IMR-90 (cell line): ENCODE measurements at regions not wholly inside any gene's neighbourhood (a gene's known extent, or its start where the extent isn't known, plus 50 kb on each side); places are given as distances from the start of the nearest gene placed in this dataset.

ENCODE experiments used
- ATAC-seq: fragments of 200-7000 bp; cut with Tn5 transposase; 2 replicates; pipeline ENCODE4 v1.9.1; 2020; ENCODE audit warnings: low read depth, mild to moderate bottlenecking, moderate library complexity
- BruUV-seq: library from RNA; stranded (reverse); fragments of 400-500 nt; replicated peaks from 2 replicates; lab custom pipeline; 2021; lab: Mats Ljungman, UMichigan
- CTCF ChIA-PET: fragments of 300-600 bp; formaldehyde crosslinking; extraction: SDS; loops from one replicate; lab custom pipeline; 2021; ENCODE audit warnings: antibody characterized with exemption; lab: Yijun Ruan, JAX
- POLR2A ChIA-PET: fragments of 300-600 bp; sonication (Branson Sonifier 250); formaldehyde crosslinking; loops from one replicate; lab custom pipeline; 2022; ENCODE audit warnings: antibody characterized with exemption; ENCODE audit not compliant: unreplicated experiment; lab: Charles Lee
- DNase-seq: peaks from one replicate; pipeline ENCODE4 v3.0.0; 2013
- H2AFZ ChIP-seq: replicated peaks from 2 replicates; pipeline ENCODE3; 2013; ENCODE audit warnings: low read length, mild to moderate bottlenecking; ENCODE audit not compliant: poor library complexity
- H2AK5ac ChIP-seq: 2 replicates; pipeline ENCODE4 v1.6.1; 2013; ENCODE audit warnings: low read depth, low read length, inconsistent platforms
- H2AK9ac ChIP-seq: replicated peaks from 2 replicates; pipeline ENCODE3; 2013; ENCODE audit warnings: mild to moderate bottlenecking, low read depth, low read length, moderate library complexity; ENCODE audit not compliant: poor library complexity
- H2BK120ac ChIP-seq: 2 replicates; pipeline ENCODE4 v1.6.1; 2013; ENCODE audit warnings: low read depth, low read length, inconsistent platforms
- H2BK15ac ChIP-seq: 3 replicates; pipeline ENCODE4 v1.6.1; 2013; ENCODE audit warnings: low read depth, low read length, inconsistent platforms
- H2BK20ac ChIP-seq: 2 replicates; pipeline ENCODE4 v1.6.1; 2013; ENCODE audit warnings: low read depth, mild to moderate bottlenecking, inconsistent platforms, low read length, moderate library complexity
- H2BK5ac ChIP-seq: 2 replicates; pipeline ENCODE4 v1.6.1; 2013; ENCODE audit warnings: mild to moderate bottlenecking, low read depth, low read length, inconsistent platforms; ENCODE audit not compliant: poor library complexity, severe bottlenecking
- H3K14ac ChIP-seq: replicated peaks from 2 replicates; pipeline ENCODE4 v1.6.1; 2013; ENCODE audit warnings: low read depth, low read length, inconsistent platforms
- H3K18ac ChIP-seq: 2 replicates; pipeline ENCODE4 v1.6.1; 2013; ENCODE audit warnings: low read depth, low read length, control low read depth
- H3K23ac ChIP-seq: 2 replicates; pipeline ENCODE4 v1.6.1; 2013; ENCODE audit warnings: low read depth, low read length, inconsistent platforms
- H3K27ac ChIP-seq: 2 replicates; pipeline ENCODE4 v1.5.1; 2013; ENCODE audit warnings: mild to moderate bottlenecking, control low read depth, low read length; ENCODE audit not compliant: insufficient read depth
- H3K27me3 ChIP-seq: 2 replicates; pipeline ENCODE4 v1.6.1; 2013; ENCODE audit warnings: low read length; ENCODE audit not compliant: control insufficient read depth, insufficient read depth
- H3K36me3 ChIP-seq: 2 replicates; pipeline ENCODE4 v1.6.1; 2013; ENCODE audit warnings: low read length, mixed read lengths; ENCODE audit not compliant: control insufficient read depth, insufficient read depth
- H3K4ac ChIP-seq: 2 replicates; pipeline ENCODE4 v1.6.1; 2013; ENCODE audit warnings: low read depth, low read length, inconsistent platforms
- H3K4me1 ChIP-seq: 2 replicates; pipeline ENCODE4 v1.6.1; 2013; ENCODE audit warnings: low read length, mixed read lengths; ENCODE audit not compliant: control insufficient read depth, insufficient read depth
- H3K4me2 ChIP-seq: 2 replicates; pipeline ENCODE4 v1.6.1; 2013; ENCODE audit warnings: low read depth, mild to moderate bottlenecking, control low read depth, low read length, moderate library complexity
- H3K4me3 ChIP-seq: 2 replicates; pipeline ENCODE4 v1.5.1; 2013; ENCODE audit warnings: low read depth, mild to moderate bottlenecking, control low read depth, low read length, moderate library complexity; ENCODE audit not compliant: insufficient read depth
- H3K56ac ChIP-seq: 2 replicates; pipeline ENCODE4 v1.6.1; 2013; ENCODE audit warnings: low read length, inconsistent platforms; ENCODE audit not compliant: insufficient read depth; ENCODE audit errors: extremely low read depth
- H3K79me1 ChIP-seq, 2 experiments: 2 replicates each; pipeline ENCODE4 v1.6.1; 2013; ENCODE audit warnings: low read length in 2 of 2, inconsistent platforms in 1 of 2, low read depth in 1 of 2
- H3K9ac ChIP-seq: 2 replicates; pipeline ENCODE4 v1.6.1; 2013; ENCODE audit warnings: low read depth, low read length, control low read depth
- H3K9me1 ChIP-seq: 2 replicates; pipeline ENCODE4 v1.6.1; 2013; ENCODE audit warnings: low read length, inconsistent platforms; ENCODE audit not compliant: insufficient read depth
- H3K9me3 ChIP-seq: 2 replicates; pipeline ENCODE4 v1.6.1; 2013; ENCODE audit warnings: low read length; ENCODE audit not compliant: control insufficient read depth, insufficient read depth
- H4K20me1 ChIP-seq: 2 replicates; pipeline ENCODE4 v1.6.1; 2013; ENCODE audit warnings: low read length, inconsistent platforms; ENCODE audit not compliant: insufficient read depth
- H4K5ac ChIP-seq: 2 replicates; pipeline ENCODE4 v1.6.1; 2013; ENCODE audit warnings: mild to moderate bottlenecking, low read depth, low read length, control low read depth
- H4K8ac ChIP-seq, 2 experiments: 2 replicates each; pipeline ENCODE4 v1.6.1; 2013; ENCODE audit warnings: low read depth in 2 of 2, low read length in 2 of 2, control low read depth in 1 of 2, inconsistent platforms in 1 of 2
- H4K91ac ChIP-seq: 2 replicates; pipeline ENCODE4 v1.6.1; 2013; ENCODE audit warnings: low read depth, low read length, inconsistent platforms; ENCODE audit not compliant: insufficient read depth
- BHLHE40 ChIP-seq: fragments of 150-350 bp; IDR thresholded peaks from 2 replicates; pipeline ENCODE4 v1.6.1; 2016; ENCODE audit warnings: mild to moderate bottlenecking, low read depth, low read length
- CEBPB ChIP-seq: IDR thresholded peaks from 2 replicates; pipeline ENCODE4 v1.6.1; 2012; ENCODE audit warnings: low read depth, low read length, improper control_type of control experiment
- CHD1 ChIP-seq: IDR thresholded peaks from 2 replicates; pipeline ENCODE4 v1.6.1; 2012; ENCODE audit warnings: low read depth, low read length, improper control_type of control experiment
- FOS ChIP-seq: fragments of 150-350 bp; IDR thresholded peaks from 2 replicates; pipeline ENCODE4 v1.6.1; 2016; ENCODE audit warnings: low read depth, low read length
- MAZ ChIP-seq: IDR thresholded peaks from 2 replicates; pipeline ENCODE4 v1.6.1; 2012; ENCODE audit warnings: low read depth, mild to moderate bottlenecking, low read length, improper control_type of control experiment, moderate library complexity, borderline replicate concordance
- NFE2L2 ChIP-seq: fragments of 150-350 bp; IDR thresholded peaks from 2 replicates; pipeline ENCODE4 v1.6.1; 2016; ENCODE audit warnings: low read depth, mild to moderate bottlenecking, low read length
- RAD21 ChIP-seq: IDR thresholded peaks from 2 replicates; pipeline ENCODE4 v1.6.1; 2012; ENCODE audit warnings: low read length, improper control_type of control experiment
- WGBS, 2 experiments: methylation state at CpG; one replicate each; pipeline versions ENCODE4 v1.1.5 to v1.1.7; 2013; ENCODE audit warnings: missing lambda C conversion rate in 2 of 2; ENCODE audit not compliant: insufficient read length in 1 of 2; ENCODE audit errors: extremely low coverage in 2 of 2; 5-methylcytosine and 5-hydroxymethylcytosine counted together
- dilution Hi-C: fragments of 300-500 bp; cut with HindIII; formaldehyde crosslinking; loops from one replicate; pipeline ENCODE4 v1.14.3; 2018; ENCODE audit warnings: low sequenced_read_pairs; ENCODE audit not compliant: unreplicated experiment
- in situ Hi-C: fragments of 300-500 bp; cut with MboI; formaldehyde crosslinking; loops from 3 replicates; pipeline ENCODE4 v1.14.3; 2019; ENCODE audit warnings: low sequenced_read_pairs, inconsistent platforms, mixed read lengths
- intact Hi-C: fragments of 100-400 bp; cut with micrococcal nuclease; formaldehyde crosslinking; loops from 2 replicates; pipeline ENCODE4 v1.10.0; 2022
- TF ChIP-seq, protein P1 (sequence below): conservative IDR thresholded peaks from 2 replicates; pipeline ENCODE4 v1.5.1; 2012; ENCODE audit warnings: mild to moderate bottlenecking, low read depth, low read length, improper control_type of control experiment

DNA sequence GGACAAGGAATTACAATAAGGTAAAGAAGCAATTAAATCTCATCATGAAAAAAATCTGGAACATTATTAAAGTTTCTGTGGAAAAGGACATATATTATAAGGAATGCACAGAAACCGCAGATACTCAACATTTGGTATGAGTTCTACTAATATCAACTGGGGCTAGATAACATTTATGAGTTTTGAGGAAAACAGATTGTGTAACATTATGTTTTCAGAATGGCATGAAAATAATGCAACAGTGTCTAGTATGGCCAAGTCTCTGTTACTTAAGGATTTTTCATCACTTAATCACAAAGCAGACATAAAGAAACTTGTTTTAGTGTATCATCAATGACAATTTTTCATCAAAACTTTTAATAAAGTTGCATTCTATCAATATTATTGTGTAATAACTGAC, 785.0 kb downstream of the GLUD2 start:
- Histone ChIP-seq H3K9ac (no peak overlapping the region), H3K9me3 (no peaks in the 10 kb centered on the region), H3K14ac (no peak overlapping the region), H2BK5ac (no peak overlapping the region), H2AK9ac (no peak overlapping the region), H3K27me3 (no peaks in the 10 kb centered on the region), H3K4me2 (no peak overlapping the region), H3K27ac (no peak overlapping the region), H3K4ac (no peak overlapping the region), H3K23ac (no peak overlapping the region), H3K4me3 (no peak overlapping the region), H2AK5ac (no peak overlapping the region), H3K4me1 (no peaks in the 10 kb centered on the region), H4K5ac (no peak overlapping the region), H2BK15ac (no peak overlapping the region), H4K91ac (no peak overlapping the region), H2BK120ac (no peak overlapping the region), H3K36me3 (no peaks in the 10 kb centered on the region), H2BK20ac (no peak overlapping the region), H2AFZ (no peak overlapping the region), H3K18ac (no peak overlapping the region), H3K56ac (no peak overlapping the region), H3K9me1 (no peaks in the 10 kb centered on the region), H3K79me1 (no peaks in the 10 kb centered on the region), H4K20me1 (no peaks in the 10 kb centered on the region), H4K8ac (no peak overlapping the region)
- no peak for TF ChIP-seq MAZ
- TF ChIP-seq FOS, result no peak
- no peak for TF ChIP-seq NFE2L2
- TF ChIP-seq CEBPB, result 0 out of 2 replicates have a peak, but pooled peaks have one; percentile 10
- TF ChIP-seq, protein P1, sequence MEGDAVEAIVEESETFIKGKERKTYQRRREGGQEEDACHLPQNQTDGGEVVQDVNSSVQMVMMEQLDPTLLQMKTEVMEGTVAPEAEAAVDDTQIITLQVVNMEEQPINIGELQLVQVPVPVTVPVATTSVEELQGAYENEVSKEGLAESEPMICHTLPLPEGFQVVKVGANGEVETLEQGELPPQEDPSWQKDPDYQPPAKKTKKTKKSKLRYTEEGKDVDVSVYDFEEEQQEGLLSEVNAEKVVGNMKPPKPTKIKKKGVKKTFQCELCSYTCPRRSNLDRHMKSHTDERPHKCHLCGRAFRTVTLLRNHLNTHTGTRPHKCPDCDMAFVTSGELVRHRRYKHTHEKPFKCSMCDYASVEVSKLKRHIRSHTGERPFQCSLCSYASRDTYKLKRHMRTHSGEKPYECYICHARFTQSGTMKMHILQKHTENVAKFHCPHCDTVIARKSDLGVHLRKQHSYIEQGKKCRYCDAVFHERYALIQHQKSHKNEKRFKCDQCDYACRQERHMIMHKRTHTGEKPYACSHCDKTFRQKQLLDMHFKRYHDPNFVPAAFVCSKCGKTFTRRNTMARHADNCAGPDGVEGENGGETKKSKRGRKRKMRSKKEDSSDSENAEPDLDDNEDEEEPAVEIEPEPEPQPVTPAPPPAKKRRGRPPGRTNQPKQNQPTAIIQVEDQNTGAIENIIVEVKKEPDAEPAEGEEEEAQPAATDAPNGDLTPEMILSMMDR, result no peak
- TF ChIP-seq RAD21, result no peak
- TF ChIP-seq CHD1, result no peak
- TF ChIP-seq BHLHE40, result no peak
- ChIA-PET POLR2A (no interaction called here), CTCF (no interaction called here)
- intact Hi-C loops (no loop called here), dilution Hi-C loops (no loop called here), in situ Hi-C loops (no loop called here)
- no TSS peak for BruUV-seq
- DNase-seq (no peak), ATAC-seq (no peak)
- no CpG with 5 or more reads among the region's 1 CpG for WGBS, 2 experiments
